Peyer's patch (tissue), 4 donors: ENCODE measurements at regions not wholly inside any gene's neighbourhood (a gene's known extent, or its start where the extent isn't known, plus 50 kb on each side); places are given as distances from the start of the nearest gene placed in this dataset.

Experiments used
- CTCF ChIP-seq, 6 experiments: fragments of 450-650 bp in 4 of 6; fragments of 200-600 bp in 2 of 6; sonication (generic) in 1 of 6; IDR thresholded peaks; one replicate each; pipeline ENCODE4 v1.5.1; 2017 to 2019; ENCODE audit warnings: antibody characterized with exemption in 6 of 6, mild to moderate bottlenecking in 3 of 6, moderate library complexity in 1 of 6
- POLR2A ChIP-seq, 2 donors: fragments of 450-650 bp; IDR thresholded peaks; one replicate each; pipeline ENCODE4 v1.5.1; 2017; ENCODE audit warnings: antibody characterized with exemption in 2 of 2, mild to moderate bottlenecking in 2 of 2, moderate library complexity in 2 of 2

- no peak for TF ChIP-seq CTCF (IDR thresholded peaks at IDR 0.05)
- no peak for TF ChIP-seq POLR2A (IDR thresholded peaks at IDR 0.05)
Measured at GRCh38 chr10:89852872-89853271, 151.5 kb downstream of the KIF20B start.
